WI38 (cell line): ENCODE measurements at regions not wholly inside any gene's neighbourhood (a gene's known extent, or its start where the extent isn't known, plus 50 kb on each side); places are given as distances from the start of the nearest gene placed in this dataset.
"Not testable (repeated sequence)": the region's sequence is repeated elsewhere in the genome, so short reads cannot be mapped to it uniquely, and the experiment has no call there.

Experiments used
- H3K4me3 ChIP-seq: 2 replicates; pipeline ENCODE4 v1.5.1; 2011; ENCODE audit warnings: low read depth, mild to moderate bottlenecking, control low read depth, low read length
- CTCF ChIP-seq: IDR thresholded peaks from 2 replicates; pipeline ENCODE4 v1.5.1; 2012; ENCODE audit warnings: low read depth, mild to moderate bottlenecking, control low read depth, low read length

DNA sequence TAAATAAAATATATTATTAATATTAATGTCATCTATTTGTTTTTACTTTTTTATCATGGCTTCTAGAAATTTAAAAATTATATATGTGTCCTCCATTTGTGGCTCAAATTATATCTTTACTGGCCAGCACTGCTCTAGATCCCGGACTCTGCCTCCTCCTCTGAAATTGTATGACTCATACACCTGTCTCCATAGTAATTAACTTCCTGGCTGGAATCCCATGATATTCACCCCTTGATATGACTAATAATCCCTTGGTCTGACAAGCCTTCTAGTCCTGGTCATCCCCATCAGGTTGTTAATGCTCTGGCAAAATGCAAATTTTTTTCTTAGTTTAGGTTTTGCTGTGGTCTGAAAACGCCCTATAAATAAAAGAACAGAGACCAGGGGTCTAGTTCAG is 116.2 kb downstream of the BMP4 start:
- H3K4me3 ChIP-seq, result no peak overlapping the region
- TF ChIP-seq CTCF, result no peak

- no peak for TF ChIP-seq CTCF
- H3K4me3 ChIP-seq, result no peak overlapping the region
Observed at GRCh38 chr14:53838374-53838773, 118.3 kb downstream of the BMP4 start.

- H3K4me3 ChIP-seq, result not testable (repeated sequence)
Observed at GRCh38 chr14:53837656-53838055, 119.0 kb downstream of the BMP4 start.

DNA sequence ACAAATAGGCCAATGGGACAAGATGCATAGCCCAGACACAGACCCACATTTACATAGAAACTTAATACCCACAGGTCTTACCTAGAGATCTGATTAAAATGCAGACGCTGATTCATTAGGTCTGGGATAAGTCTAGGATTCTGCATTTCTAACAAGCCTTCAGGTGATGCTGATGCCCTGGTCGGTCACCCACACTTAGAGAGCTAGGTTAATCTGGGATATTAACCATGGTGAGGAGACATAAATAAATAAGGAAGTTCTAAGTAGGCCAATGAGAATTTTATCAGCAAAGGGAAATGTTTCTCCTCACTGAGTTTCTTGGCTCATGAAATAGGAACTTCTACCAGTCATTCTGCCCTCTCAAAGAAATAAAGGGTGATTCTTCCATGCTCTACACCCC is 120.1 kb downstream of the BMP4 start:
- H3K4me3 ChIP-seq, result no peak overlapping the region
- no peak for TF ChIP-seq CTCF

DNA sequence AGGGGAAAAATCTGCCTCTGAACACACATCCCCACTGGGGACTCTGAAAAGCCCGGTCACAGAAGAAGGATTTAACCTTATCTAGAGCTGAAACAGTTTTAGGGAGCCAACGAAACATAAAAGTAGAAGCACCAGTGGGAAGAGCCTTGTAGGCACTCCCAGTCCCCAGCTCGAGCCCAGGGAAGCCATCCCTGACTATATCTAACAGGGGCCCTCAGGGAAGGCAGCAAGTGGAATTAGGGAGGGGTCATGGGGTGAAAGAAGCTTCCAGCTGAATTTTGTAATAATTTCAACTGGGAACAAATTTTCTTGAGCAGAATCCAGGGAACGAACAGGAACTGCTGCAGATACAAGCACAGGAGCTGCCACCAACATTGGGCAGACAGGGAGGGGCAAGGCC is 127.8 kb downstream of the BMP4 start:
- H3K4me3 ChIP-seq, result no peak overlapping the region
- TF ChIP-seq CTCF, result no peak

GRCh38 chr14:53824061-53824460 is 132.6 kb downstream of the BMP4 start:
- H3K4me3 ChIP-seq, result no peak overlapping the region
- no peak for TF ChIP-seq CTCF

DNA sequence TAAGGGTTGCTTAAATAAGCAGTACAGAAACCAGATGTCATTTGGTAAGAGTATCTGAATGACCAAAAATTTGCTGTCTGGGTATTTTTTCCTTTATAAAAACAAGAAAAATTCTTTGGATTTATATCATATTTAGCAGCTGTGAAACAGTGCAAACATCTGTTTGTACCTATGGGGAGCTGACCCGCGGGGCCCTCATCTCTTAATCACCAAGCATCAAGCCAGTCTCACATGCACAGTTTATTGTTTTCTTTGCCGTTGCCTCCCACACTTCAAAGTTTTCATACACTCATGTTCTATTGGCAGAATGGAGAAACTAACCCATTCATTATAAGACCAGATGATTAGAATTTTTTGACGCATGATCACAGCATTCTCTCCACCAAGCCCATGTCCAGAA is 142.2 kb downstream of the BMP4 start:
- H3K4me3 ChIP-seq, result no peak overlapping the region
- TF ChIP-seq CTCF, result no peak

DNA sequence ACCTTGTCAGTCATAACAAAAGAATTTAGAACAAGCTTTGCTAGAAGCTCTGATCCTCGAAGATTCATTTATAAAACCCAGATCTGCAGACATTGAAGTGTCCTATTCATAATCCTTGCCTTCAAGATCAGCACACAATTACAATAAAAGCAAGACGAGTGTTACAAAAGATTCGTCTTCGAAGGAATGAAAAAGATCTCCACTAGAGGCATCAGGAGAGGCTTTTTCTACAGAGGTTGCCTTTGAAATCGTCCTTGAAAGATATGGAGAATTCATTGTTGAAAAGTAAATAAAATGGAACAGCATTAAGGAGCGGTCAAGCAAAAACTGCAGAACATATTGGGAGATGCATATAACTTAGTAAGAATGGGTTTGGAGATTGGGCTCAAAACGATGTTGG is 146.4 kb downstream of the BMP4 start:
- no peak for TF ChIP-seq CTCF
- H3K4me3 ChIP-seq, result no peak overlapping the region
